ENCODE measurements at regions not wholly inside any gene's neighbourhood (a gene's known extent, or its start where the extent isn't known, plus 50 kb on each side); places are given as distances from the start of the nearest gene placed in this dataset.

- DNase-seq (ENCODE audit: low spot score) (no peak), ATAC-seq (ENCODE audit: low FRiP score) (no peak)
- TF ChIP-seq, protein P1, sequence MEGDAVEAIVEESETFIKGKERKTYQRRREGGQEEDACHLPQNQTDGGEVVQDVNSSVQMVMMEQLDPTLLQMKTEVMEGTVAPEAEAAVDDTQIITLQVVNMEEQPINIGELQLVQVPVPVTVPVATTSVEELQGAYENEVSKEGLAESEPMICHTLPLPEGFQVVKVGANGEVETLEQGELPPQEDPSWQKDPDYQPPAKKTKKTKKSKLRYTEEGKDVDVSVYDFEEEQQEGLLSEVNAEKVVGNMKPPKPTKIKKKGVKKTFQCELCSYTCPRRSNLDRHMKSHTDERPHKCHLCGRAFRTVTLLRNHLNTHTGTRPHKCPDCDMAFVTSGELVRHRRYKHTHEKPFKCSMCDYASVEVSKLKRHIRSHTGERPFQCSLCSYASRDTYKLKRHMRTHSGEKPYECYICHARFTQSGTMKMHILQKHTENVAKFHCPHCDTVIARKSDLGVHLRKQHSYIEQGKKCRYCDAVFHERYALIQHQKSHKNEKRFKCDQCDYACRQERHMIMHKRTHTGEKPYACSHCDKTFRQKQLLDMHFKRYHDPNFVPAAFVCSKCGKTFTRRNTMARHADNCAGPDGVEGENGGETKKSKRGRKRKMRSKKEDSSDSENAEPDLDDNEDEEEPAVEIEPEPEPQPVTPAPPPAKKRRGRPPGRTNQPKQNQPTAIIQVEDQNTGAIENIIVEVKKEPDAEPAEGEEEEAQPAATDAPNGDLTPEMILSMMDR (IDR thresholded peaks at IDR 0.05) = no peak
These were observed 150.3 kb downstream of the PIK3R1 start for GRCh38 chr5:68365889-68366288.

- ATAC-seq (ENCODE audit: low FRiP score) (no peak), DNase-seq (ENCODE audit: low spot score) (no peak)
- TF ChIP-seq, protein P1 (IDR thresholded peaks at IDR 0.05) = no peak
These were observed 151.7 kb downstream of the PIK3R1 start for GRCh38 chr5:68367287-68367686.

- no peak for ATAC-seq (ENCODE audit: low FRiP score)
- DNase-seq (ENCODE audit: low spot score) = no peak
- TF ChIP-seq, protein P1 (IDR thresholded peaks at IDR 0.05) = no peak
These were observed 152.2 kb downstream of the PIK3R1 start for GRCh38 chr5:68367717-68368116.

GRCh38 chr5:68368311-68369022 lies 152.9 kb downstream of the PIK3R1 start:
- no peak for DNase-seq (ENCODE audit: low spot score)
- ATAC-seq (ENCODE audit: low FRiP score) = no peak
- TF ChIP-seq, protein P1 (IDR thresholded peaks at IDR 0.05) = no peak

GRCh38 chr5:68369023-68369359 lies 153.4 kb downstream of the PIK3R1 start:
- ATAC-seq (ENCODE audit: low FRiP score) = peak; percentile 58
- DNase-seq (ENCODE audit: low spot score) = no peak
- TF ChIP-seq, protein P1 (IDR thresholded peaks at IDR 0.05) = no peak

GRCh38 chr5:68369457-68370125 lies 154.0 kb downstream of the PIK3R1 start:
- TF ChIP-seq, protein P1 (IDR thresholded peaks at IDR 0.05) = no peak
- no peak for ATAC-seq (ENCODE audit: low FRiP score)
- no peak for DNase-seq (ENCODE audit: low spot score)

DNA sequence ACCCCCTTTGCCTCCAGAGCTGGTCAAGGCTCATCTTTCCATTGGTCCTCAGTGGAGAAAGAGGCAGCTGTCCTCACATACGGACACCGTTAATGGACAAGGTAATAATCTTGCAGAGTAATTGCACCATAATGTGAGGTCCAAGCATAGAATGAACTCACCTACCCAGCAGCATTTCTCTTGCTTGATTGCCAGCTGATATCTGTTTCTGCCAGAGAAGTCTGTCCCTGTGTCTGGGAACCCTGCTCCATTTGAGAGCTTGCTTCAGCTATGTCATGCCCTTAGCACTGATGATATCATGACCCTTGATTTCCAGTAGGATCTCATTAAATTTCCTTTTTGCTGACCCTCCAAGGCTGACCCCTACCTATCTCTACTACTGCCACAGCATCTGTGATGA lies 154.6 kb downstream of the PIK3R1 start:
- DNase-seq (ENCODE audit: low spot score) = no peak
- TF ChIP-seq, protein P1 (IDR thresholded peaks at IDR 0.05) = no peak
- no peak for ATAC-seq (ENCODE audit: low FRiP score)

Measured in omental fat pad (tissue), 3 donors.